Keratinocyte (primary cell): ENCODE measurements at regions not wholly inside any gene's neighbourhood (a gene's known extent, or its start where the extent isn't known, plus 50 kb on each side); places are given as distances from the start of the nearest gene placed in this dataset.

Experiments
- DNase-seq: peaks from one replicate; pipeline ENCODE4 v3.0.0-alpha.2; 2011; ENCODE audit warnings: low read depth, missing footprints, low spot score
- FAIRE-seq: peaks from 2 replicates; lab custom pipeline; 2011; peaks lifted over from hg19 to GRCh38; lab: Jason Lieb, UNC
- H2AFZ ChIP-seq: 2 replicates; pipeline ENCODE4 v1.6.0; 2012; ENCODE audit warnings: low read length, control low read depth, inconsistent platforms; ENCODE audit not compliant: control insufficient read depth
- H3K27ac ChIP-seq: 2 replicates; pipeline ENCODE4 v1.5.1; 2011; ENCODE audit warnings: low read length; ENCODE audit not compliant: control insufficient read depth, insufficient read depth
- H3K27me3 ChIP-seq: 3 replicates; pipeline ENCODE4 v1.6.0; 2011; ENCODE audit warnings: low read length; ENCODE audit not compliant: control insufficient read depth, insufficient read depth; ENCODE audit errors: extremely low read depth
- H3K36me3 ChIP-seq, 2 experiments: 2 replicates in 1 of 2; 3 replicates in 1 of 2; pipeline ENCODE4 v1.5.1; 2011; ENCODE audit warnings: low read length in 2 of 2, mild to moderate bottlenecking in 1 of 2; ENCODE audit not compliant: control insufficient read depth in 2 of 2, insufficient read depth in 2 of 2; ENCODE audit errors: extremely low read depth in 1 of 2
- H3K4me1 ChIP-seq: 3 replicates; pipeline ENCODE4 v1.5.1; 2011; ENCODE audit warnings: low read length; ENCODE audit not compliant: control insufficient read depth, insufficient read depth; ENCODE audit errors: extremely low read depth
- H3K4me2 ChIP-seq: 3 replicates; pipeline ENCODE4 v1.6.0; 2011; ENCODE audit warnings: low read depth, low read length; ENCODE audit not compliant: control insufficient read depth, insufficient read depth; ENCODE audit errors: extremely low read depth
- H3K4me3 ChIP-seq, 3 experiments: fragments of 200-600 bp in 1 of 3; sonication (generic) in 1 of 3; 2 replicates in 2 of 3; 3 replicates in 1 of 3; pipeline ENCODE4 v1.5.1; 2011 to 2016; ENCODE audit warnings: low read length in 3 of 3, mild to moderate bottlenecking in 3 of 3, control low read depth in 2 of 3, inconsistent platforms in 1 of 3, low read depth in 1 of 3, mixed read lengths in 1 of 3, mixed run types in 1 of 3, moderate library complexity in 1 of 3; ENCODE audit not compliant: control insufficient read depth in 2 of 3, insufficient read depth in 2 of 3; ENCODE audit errors: extremely low read depth in 1 of 3
- H3K79me2 ChIP-seq: 2 replicates; pipeline ENCODE4 v1.6.0; 2012; ENCODE audit warnings: low read length; ENCODE audit not compliant: control insufficient read depth, insufficient read depth
- H3K9ac ChIP-seq: 3 replicates; pipeline ENCODE4 v1.6.0; 2011; ENCODE audit warnings: low read length; ENCODE audit not compliant: control insufficient read depth, insufficient read depth; ENCODE audit errors: extremely low read depth
- H3K9me1 ChIP-seq: 3 replicates; pipeline ENCODE4 v1.6.0; 2011; ENCODE audit warnings: low read length; ENCODE audit not compliant: control insufficient read depth, insufficient read depth; ENCODE audit errors: extremely low read depth
- H3K9me3 ChIP-seq: 2 replicates; pipeline ENCODE4 v1.5.1; 2012; ENCODE audit warnings: low read depth, low read length; ENCODE audit not compliant: control insufficient read depth
- H4K20me1 ChIP-seq: 3 replicates; pipeline ENCODE4 v1.6.0; 2011; ENCODE audit warnings: low read length; ENCODE audit not compliant: control insufficient read depth, insufficient read depth; ENCODE audit errors: extremely low read depth
- CTCF ChIP-seq, 3 experiments: IDR thresholded peaks in 1 of 3; conservative IDR thresholded peaks in 1 of 3; optimal IDR thresholded peaks in 1 of 3; 2 replicates in 2 of 3; 3 replicates in 1 of 3; pipeline versions ENCODE3 to v1.5.1; 2011; ENCODE audit warnings: low read length in 3 of 3, mild to moderate bottlenecking in 3 of 3, moderate library complexity in 2 of 3, control low read depth in 1 of 3, inconsistent platforms in 1 of 3; ENCODE audit not compliant: insufficient read depth in 2 of 3; ENCODE audit errors: extremely low read depth in 1 of 3
- EZH2 ChIP-seq: IDR thresholded peaks from one replicate; pipeline ENCODE4 v1.6.1; 2012; ENCODE audit warnings: inconsistent platforms, mild to moderate bottlenecking, low read length, moderate library complexity
- dilution Hi-C: fragments of 300-500 bp; cut with MboI; formaldehyde crosslinking; loops from one replicate; pipeline ENCODE4 v1.7.0; 2020; ENCODE audit warnings: low sequenced_read_pairs; ENCODE audit not compliant: extremely low pct_ligation_motif_present

GRCh38 chr2:192886636-192887035 is 691.9 kb upstream of the TMEFF2 start:
- H3K79me2 ChIP-seq: no peaks in the 10 kb centered on the region
- H4K20me1 ChIP-seq: no peaks in the 10 kb centered on the region
- dilution Hi-C loops: no loop called here
- no peaks in the 10 kb centered on the region for H3K36me3 ChIP-seq
- no peaks in the 10 kb centered on the region for H3K27me3 ChIP-seq
- H3K9ac ChIP-seq: no peak overlapping the region
- no peaks in the 10 kb centered on the region for H3K4me1 ChIP-seq
- H3K9me1 ChIP-seq: no peaks in the 10 kb centered on the region
- H2AFZ ChIP-seq: no peak overlapping the region
- no peak for FAIRE-seq
- no peak overlapping the region for H3K4me3 ChIP-seq
- no peak for DNase-seq
- TF ChIP-seq CTCF (optimal IDR thresholded peaks at IDR 0.05 in 1 of 3, IDR thresholded peaks at IDR 0.05 in 1 of 3, conservative IDR thresholded peaks at IDR 0.05 in 1 of 3; ENCODE audit: extremely low read depth in 1 of 3, insufficient read depth in 2 of 3, low read length in 3 of 3) (no peak), EZH2 (no peak)
- no peaks in the 10 kb centered on the region for H3K9me3 ChIP-seq
- H3K27ac ChIP-seq: no peak overlapping the region
- H3K4me2 ChIP-seq: no peak overlapping the region

- Histone ChIP-seq H3K79me2 (no peaks in the 10 kb centered on the region), H3K4me1 (no peaks in the 10 kb centered on the region), H3K36me3 (no peaks in the 10 kb centered on the region), H3K9me1 (no peaks in the 10 kb centered on the region), H4K20me1 (no peaks in the 10 kb centered on the region), H3K4me2 (no peak overlapping the region), H3K27me3 (no peaks in the 10 kb centered on the region), H3K4me3 (no peak overlapping the region), H2AFZ (no peak overlapping the region), H3K9me3 (no peaks in the 10 kb centered on the region), H3K27ac (no peak overlapping the region), H3K9ac (no peak overlapping the region)
- DNase-seq (no peak), FAIRE-seq (no peak)
- no peak for TF ChIP-seq CTCF (optimal IDR thresholded peaks at IDR 0.05 in 1 of 3, IDR thresholded peaks at IDR 0.05 in 1 of 3, conservative IDR thresholded peaks at IDR 0.05 in 1 of 3; ENCODE audit: extremely low read depth in 1 of 3, insufficient read depth in 2 of 3, low read length in 3 of 3)
- TF ChIP-seq EZH2: no peak
- dilution Hi-C loops: no loop called here
These were observed 690.9 kb upstream of the TMEFF2 start for GRCh38 chr2:192885569-192886160.
